ENCODE measurements at regions not wholly inside any gene's neighbourhood (a gene's known extent, or its start where the extent isn't known, plus 50 kb on each side); places are given as distances from the start of the nearest gene placed in this dataset.

- TF ChIP-seq CTCF (IDR thresholded peaks at IDR 0.05; ENCODE audit: poor library complexity) = no peak
- no peak for TF ChIP-seq EZH2phosphoT487 (IDR thresholded peaks at IDR 0.05; ENCODE audit: low read depth, severe bottlenecking, unreplicated experiment)
These were observed 806.6 kb downstream of the NXPH1 start for GRCh38 chr7:9240001-9240400.

Measured in hepatocyte (in vitro differentiated cells).